8988T (cell line): ENCODE measurements at regions not wholly inside any gene's neighbourhood (a gene's known extent, or its start where the extent isn't known, plus 50 kb on each side); places are given as distances from the start of the nearest gene placed in this dataset.

Experiments used
- DNase-seq: peaks from one replicate; pipeline ENCODE4 v3.0.0; 2011

GRCh38 chr10:78817804-78818203 lies 251.0 kb upstream of the ZMIZ1 start:
- no peak for DNase-seq

GRCh38 chr10:78819361-78820006 lies 249.3 kb upstream of the ZMIZ1 start:
- no peak for DNase-seq

- no peak for DNase-seq
Observed at GRCh38 chr10:78820007-78820362, 248.8 kb upstream of the ZMIZ1 start.

- DNase-seq = no peak
Observed at GRCh38 chr10:78821052-78821451, 247.7 kb upstream of the ZMIZ1 start.

- DNase-seq = no peak
Observed at GRCh38 chr10:78828647-78829539, 239.9 kb upstream of the ZMIZ1 start.

GRCh38 chr10:78829565-78829964 lies 239.2 kb upstream of the ZMIZ1 start:
- DNase-seq = no peak

GRCh38 chr10:78830062-78830975 lies 238.4 kb upstream of the ZMIZ1 start:
- no peak for DNase-seq

- no peak for DNase-seq
Observed at GRCh38 chr10:78830976-78831375, 237.8 kb upstream of the ZMIZ1 start.

GRCh38 chr10:78831461-78831860 lies 237.3 kb upstream of the ZMIZ1 start:
- no peak for DNase-seq

- DNase-seq = no peak
Observed at GRCh38 chr10:78832281-78832680, 236.5 kb upstream of the ZMIZ1 start.

- DNase-seq = no peak
Observed at GRCh38 chr10:78838141-78838657, 230.6 kb upstream of the ZMIZ1 start.

GRCh38 chr10:78843495-78843894 lies 225.3 kb upstream of the ZMIZ1 start:
- no peak for DNase-seq

- no peak for DNase-seq
Observed at GRCh38 chr10:78844960-78845607, 223.7 kb upstream of the ZMIZ1 start.

- DNase-seq = no peak
Observed at GRCh38 chr10:78846071-78846470, 222.7 kb upstream of the ZMIZ1 start.

GRCh38 chr10:78846760-78847159 lies 222.0 kb upstream of the ZMIZ1 start:
- DNase-seq = no peak

- no peak for DNase-seq
Observed at GRCh38 chr10:78847485-78847884, 221.3 kb upstream of the ZMIZ1 start.

- no peak for DNase-seq
Observed at GRCh38 chr10:78849115-78849514, 219.7 kb upstream of the ZMIZ1 start.

GRCh38 chr10:78849731-78850130 lies 219.0 kb upstream of the ZMIZ1 start:
- no peak for DNase-seq

- DNase-seq = no peak
Observed at GRCh38 chr10:78850644-78851435, 217.9 kb upstream of the ZMIZ1 start.

- no peak for DNase-seq
Observed at GRCh38 chr10:78851647-78852046, 217.1 kb upstream of the ZMIZ1 start.

GRCh38 chr10:78852466-78853240 lies 216.1 kb upstream of the ZMIZ1 start:
- peak; percentile 41 for DNase-seq
